ENCODE measurements at regions not wholly inside any gene's neighbourhood (a gene's known extent, or its start where the extent isn't known, plus 50 kb on each side); places are given as distances from the start of the nearest gene placed in this dataset.

DNA sequence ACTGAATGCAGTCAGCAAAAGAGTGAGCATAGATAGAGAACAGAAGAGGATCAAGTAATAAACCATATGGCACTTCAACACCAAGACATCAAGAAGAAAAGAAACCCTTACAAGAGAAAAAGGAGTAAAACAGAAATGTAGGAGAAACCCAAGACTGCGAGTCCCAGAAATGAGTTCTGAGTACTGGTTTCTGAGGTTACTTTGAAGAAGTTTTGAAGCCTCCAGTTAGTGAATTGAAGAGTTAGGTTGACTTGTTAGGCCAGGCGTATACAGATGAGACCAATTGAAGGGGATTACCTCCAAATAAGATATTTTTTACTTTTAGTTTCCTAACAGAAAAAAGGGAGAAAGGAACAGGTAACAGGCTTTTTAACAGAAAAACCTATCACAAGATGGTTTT, 162.2 kb upstream of the SSTR1 start:
- no peak for TF ChIP-seq EZH2phosphoT487 (IDR thresholded peaks at IDR 0.05; ENCODE audit: borderline replicate concordance)
- TF ChIP-seq, protein P1, sequence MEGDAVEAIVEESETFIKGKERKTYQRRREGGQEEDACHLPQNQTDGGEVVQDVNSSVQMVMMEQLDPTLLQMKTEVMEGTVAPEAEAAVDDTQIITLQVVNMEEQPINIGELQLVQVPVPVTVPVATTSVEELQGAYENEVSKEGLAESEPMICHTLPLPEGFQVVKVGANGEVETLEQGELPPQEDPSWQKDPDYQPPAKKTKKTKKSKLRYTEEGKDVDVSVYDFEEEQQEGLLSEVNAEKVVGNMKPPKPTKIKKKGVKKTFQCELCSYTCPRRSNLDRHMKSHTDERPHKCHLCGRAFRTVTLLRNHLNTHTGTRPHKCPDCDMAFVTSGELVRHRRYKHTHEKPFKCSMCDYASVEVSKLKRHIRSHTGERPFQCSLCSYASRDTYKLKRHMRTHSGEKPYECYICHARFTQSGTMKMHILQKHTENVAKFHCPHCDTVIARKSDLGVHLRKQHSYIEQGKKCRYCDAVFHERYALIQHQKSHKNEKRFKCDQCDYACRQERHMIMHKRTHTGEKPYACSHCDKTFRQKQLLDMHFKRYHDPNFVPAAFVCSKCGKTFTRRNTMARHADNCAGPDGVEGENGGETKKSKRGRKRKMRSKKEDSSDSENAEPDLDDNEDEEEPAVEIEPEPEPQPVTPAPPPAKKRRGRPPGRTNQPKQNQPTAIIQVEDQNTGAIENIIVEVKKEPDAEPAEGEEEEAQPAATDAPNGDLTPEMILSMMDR (conservative IDR thresholded peaks at IDR 0.05; ENCODE audit: low read length), result no peak
- Histone ChIP-seq H3K36me3 (ENCODE audit: insufficient read depth, low read length) (no peaks in the 10 kb centered on the region), H4K20me1 (ENCODE audit: insufficient read depth, low read length, poor library complexity, severe bottlenecking) (no peaks in the 10 kb centered on the region), H3K4me1 (ENCODE audit: insufficient read depth, low read length, poor library complexity, severe bottlenecking) (peaks cover 10% of the 10 kb centered on the region), H3K4me3 (ENCODE audit: low read length, poor library complexity, severe bottlenecking) (no peak overlapping the region), H3K27me3 (ENCODE audit: insufficient read depth, low read length, poor library complexity, severe bottlenecking) (no peaks in the 10 kb centered on the region), H2AFZ (ENCODE audit: low read length) (no peak overlapping the region), H3K9ac (ENCODE audit: low read depth, low read length, poor library complexity, severe bottlenecking) (no peak overlapping the region), H3K4me2 (ENCODE audit: low read depth, low read length, poor library complexity, severe bottlenecking) (no peak overlapping the region), H3K79me2 (ENCODE audit: insufficient read depth, low read length) (no peaks in the 10 kb centered on the region), H3K9me2 (replicated peaks; ENCODE audit: low read depth, low read length) (no peaks in the 10 kb centered on the region), H3F3A (ENCODE audit: low read depth) (no peaks in the 10 kb centered on the region), H3K9me3 (ENCODE audit: insufficient read depth, low read depth, low read length) (no peaks in the 10 kb centered on the region)

- Histone ChIP-seq H3K27me3 (ENCODE audit: insufficient read depth, low read length, poor library complexity, severe bottlenecking) (no peaks in the 10 kb centered on the region), H3K9me3 (ENCODE audit: insufficient read depth, low read depth, low read length) (no peaks in the 10 kb centered on the region), H3K4me2 (ENCODE audit: low read depth, low read length, poor library complexity, severe bottlenecking) (no peak overlapping the region), H3K79me2 (ENCODE audit: insufficient read depth, low read length) (no peaks in the 10 kb centered on the region), H3K4me3 (ENCODE audit: low read length, poor library complexity, severe bottlenecking) (no peak overlapping the region), H3K9me2 (replicated peaks; ENCODE audit: low read depth, low read length) (no peaks in the 10 kb centered on the region), H3K9ac (ENCODE audit: low read depth, low read length, poor library complexity, severe bottlenecking) (no peak overlapping the region), H4K20me1 (ENCODE audit: insufficient read depth, low read length, poor library complexity, severe bottlenecking) (no peaks in the 10 kb centered on the region), H3K4me1 (ENCODE audit: insufficient read depth, low read length, poor library complexity, severe bottlenecking) (peaks cover 4% of the 10 kb centered on the region), H2AFZ (ENCODE audit: low read length) (no peak overlapping the region), H3F3A (ENCODE audit: low read depth) (no peaks in the 10 kb centered on the region), H3K36me3 (ENCODE audit: insufficient read depth, low read length) (no peaks in the 10 kb centered on the region)
- TF ChIP-seq, protein P1 (conservative IDR thresholded peaks at IDR 0.05; ENCODE audit: low read length), result no peak
These were observed 161.5 kb upstream of the SSTR1 start for GRCh38 chr14:38046160-38046559.

DNA sequence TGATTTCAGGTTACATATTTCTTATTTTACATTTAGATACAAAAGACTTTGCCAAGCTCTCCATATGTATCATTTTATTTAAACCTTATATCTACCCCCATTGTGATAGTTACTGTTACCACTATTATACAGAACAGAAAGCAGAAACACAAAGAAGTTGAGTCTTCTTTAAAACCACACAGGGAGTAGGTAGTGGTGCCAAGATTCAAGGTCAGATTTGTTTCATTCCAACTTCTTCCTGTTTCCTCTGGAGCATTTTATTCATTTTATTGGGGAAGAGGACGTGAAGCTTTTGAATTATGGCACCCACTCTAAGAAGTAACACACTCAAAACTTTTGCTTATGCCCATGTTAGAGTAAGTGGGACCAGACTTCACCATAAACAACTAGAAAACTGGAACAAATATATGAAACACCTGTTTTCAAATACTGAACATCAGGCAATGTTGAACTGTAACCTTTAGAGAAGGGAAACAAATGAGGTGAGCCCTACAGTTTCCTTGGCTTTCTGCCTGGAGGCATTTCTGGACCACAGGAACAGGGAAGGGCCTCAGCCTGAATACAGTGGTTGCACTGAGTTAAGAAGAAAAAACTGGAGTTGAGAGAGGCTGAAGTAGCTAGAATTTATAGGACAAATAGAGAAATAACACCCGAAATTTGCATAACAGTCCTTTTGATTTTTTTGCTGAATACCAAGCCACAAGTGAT, 160.4 kb upstream of the SSTR1 start:
- no peaks in the 10 kb centered on the region for H3K36me3 ChIP-seq (ENCODE audit: insufficient read depth, low read length)
- no peaks in the 10 kb centered on the region for H3K9me3 ChIP-seq (ENCODE audit: insufficient read depth, low read depth, low read length)
- no peaks in the 10 kb centered on the region for H3K9me2 ChIP-seq (replicated peaks; ENCODE audit: low read depth, low read length)
- no peak overlapping the region for H3K4me2 ChIP-seq (ENCODE audit: low read depth, low read length, poor library complexity, severe bottlenecking)
- H3K4me1 ChIP-seq (ENCODE audit: insufficient read depth, low read length, poor library complexity, severe bottlenecking), result no peaks in the 10 kb centered on the region
- no peaks in the 10 kb centered on the region for H3K79me2 ChIP-seq (ENCODE audit: insufficient read depth, low read length)
- no peak overlapping the region for H2AFZ ChIP-seq (ENCODE audit: low read length)
- H3K9ac ChIP-seq (ENCODE audit: low read depth, low read length, poor library complexity, severe bottlenecking), result no peak overlapping the region
- TF ChIP-seq EZH2phosphoT487 (IDR thresholded peaks at IDR 0.05; ENCODE audit: borderline replicate concordance), result no peak
- TF ChIP-seq, protein P1 (conservative IDR thresholded peaks at IDR 0.05; ENCODE audit: low read length), result no peak
- H3F3A ChIP-seq (ENCODE audit: low read depth), result no peaks in the 10 kb centered on the region
- no peaks in the 10 kb centered on the region for H4K20me1 ChIP-seq (ENCODE audit: insufficient read depth, low read length, poor library complexity, severe bottlenecking)
- no peak overlapping the region for H3K4me3 ChIP-seq (ENCODE audit: low read length, poor library complexity, severe bottlenecking)
- no peaks in the 10 kb centered on the region for H3K27me3 ChIP-seq (ENCODE audit: insufficient read depth, low read length, poor library complexity, severe bottlenecking)

Data from Loucy (cell line).